MM.1S (cell line): ENCODE measurements at regions not wholly inside any gene's neighbourhood (a gene's known extent, or its start where the extent isn't known, plus 50 kb on each side); places are given as distances from the start of the nearest gene placed in this dataset.

ENCODE experiments used
- CTCF ChIP-seq: fragments of 300-600 bp; sonication (generic); IDR thresholded peaks from 2 replicates; pipeline ENCODE4 v1.5.1; 2016; ENCODE audit warnings: antibody characterized with exemption, low read length, mixed read lengths
- EZH2 ChIP-seq: fragments of 300-600 bp; sonication (generic); optimal IDR thresholded peaks from 2 replicates; pipeline ENCODE3; 2017; ENCODE audit warnings: low read depth, mild to moderate bottlenecking, antibody characterized with exemption, low read length, mixed read lengths

GRCh38 chr2:120786038-120786960 lies 50.6 kb downstream of the GLI2 start:
- TF ChIP-seq CTCF (no peak), EZH2 (no peak)
